Endothelial cell of hepatic sinusoid (primary cell): ENCODE measurements at regions not wholly inside any gene's neighbourhood (a gene's known extent, or its start where the extent isn't known, plus 50 kb on each side); places are given as distances from the start of the nearest gene placed in this dataset.

Experiments used
- in situ Hi-C: cut with HindIII; loops from 2 replicates; pipeline ENCODE4 v1.10.0; 2017; ENCODE audit warnings: low sequenced_read_pairs

DNA sequence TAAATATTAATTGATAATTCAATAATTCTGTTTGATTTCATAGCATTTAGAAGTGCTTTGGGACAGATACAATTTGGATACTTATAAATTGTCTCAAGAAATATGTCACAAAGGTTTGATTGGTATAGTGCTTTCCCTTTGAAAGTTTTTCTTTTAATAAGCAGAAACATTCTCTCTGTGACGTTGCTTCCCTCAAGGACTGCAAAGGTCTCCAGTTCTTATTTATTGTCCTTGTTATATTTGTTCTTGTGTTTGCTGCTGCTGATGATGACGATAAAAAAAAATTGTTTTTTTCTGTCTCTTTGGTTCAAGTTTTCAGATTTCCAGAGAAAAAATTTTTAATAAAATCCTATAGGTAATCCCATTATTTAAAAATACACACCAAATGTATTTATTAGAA, 176.3 kb upstream of the CLEC14A start:
- in situ Hi-C loops = no loop called here

DNA sequence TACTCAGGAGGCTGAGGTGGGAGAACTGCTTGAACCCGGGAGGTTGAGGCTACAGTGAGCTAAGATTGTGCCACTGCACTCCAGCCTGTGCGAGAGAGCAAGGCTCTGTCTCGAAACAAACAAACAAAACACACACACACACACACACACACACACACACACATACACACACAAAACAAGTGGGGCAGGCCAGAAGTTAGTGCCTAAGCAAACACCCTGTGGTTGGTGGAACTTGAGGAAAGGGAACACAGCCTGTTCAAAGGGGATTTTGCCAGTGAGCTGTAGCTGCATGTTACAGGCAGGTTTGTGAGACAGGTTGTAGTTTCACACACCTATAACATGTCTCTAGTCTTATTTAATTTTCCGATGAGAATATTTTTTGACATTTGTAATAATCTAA, 175.3 kb upstream of the CLEC14A start:
- in situ Hi-C loops = no loop called here

DNA sequence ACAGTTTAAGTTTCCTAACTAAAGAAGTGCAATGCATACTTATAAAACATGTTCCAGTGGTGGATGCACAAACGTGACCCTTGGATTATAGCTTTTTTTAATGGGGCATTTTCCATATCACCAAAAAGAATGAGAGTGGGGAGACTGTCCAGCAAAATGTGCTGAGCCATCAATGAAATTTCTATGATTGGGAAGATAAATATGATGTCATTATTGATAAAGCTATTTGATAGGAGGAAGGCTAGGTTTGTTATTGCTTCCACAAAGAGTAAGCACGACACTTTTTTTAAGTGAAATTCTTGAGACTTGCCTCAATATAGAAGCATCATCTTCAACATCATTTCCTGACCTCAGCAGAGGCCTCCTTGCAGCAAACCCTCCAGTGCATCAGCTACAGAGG, 174.6 kb upstream of the CLEC14A start:
- in situ Hi-C loops = no loop called here

DNA sequence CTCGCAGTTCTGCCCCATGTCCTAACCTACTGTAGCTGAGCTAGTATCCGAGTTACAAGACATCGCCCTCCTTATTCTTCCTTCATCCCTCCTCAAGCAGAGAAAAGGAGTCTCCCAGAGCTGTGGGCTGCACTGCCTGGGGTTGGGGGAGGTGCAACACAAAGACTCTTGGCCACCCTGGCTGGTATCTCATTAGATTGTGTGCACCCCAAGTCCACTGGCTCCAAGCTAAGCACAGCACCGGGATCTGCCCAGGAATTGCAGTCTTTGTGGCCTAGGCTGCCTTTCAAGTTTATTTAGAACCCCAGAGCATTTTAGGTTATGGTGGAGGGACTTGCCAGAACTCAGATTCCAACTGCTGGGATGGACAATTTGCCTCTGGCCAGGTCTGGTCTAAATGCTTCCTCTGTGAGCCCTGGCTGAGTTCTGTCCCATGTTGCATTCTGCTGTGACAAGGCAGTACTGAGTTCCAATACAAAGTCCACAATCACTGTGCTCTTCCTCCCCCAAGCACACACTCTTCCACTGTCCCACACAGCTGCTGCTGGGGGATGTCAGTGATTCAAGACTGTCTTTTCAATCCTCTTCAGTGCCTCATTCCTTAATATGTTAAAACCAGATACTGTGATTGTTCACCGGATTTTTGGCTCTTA, 169.6 kb upstream of the CLEC14A start:
- in situ Hi-C loops = no loop called here

DNA sequence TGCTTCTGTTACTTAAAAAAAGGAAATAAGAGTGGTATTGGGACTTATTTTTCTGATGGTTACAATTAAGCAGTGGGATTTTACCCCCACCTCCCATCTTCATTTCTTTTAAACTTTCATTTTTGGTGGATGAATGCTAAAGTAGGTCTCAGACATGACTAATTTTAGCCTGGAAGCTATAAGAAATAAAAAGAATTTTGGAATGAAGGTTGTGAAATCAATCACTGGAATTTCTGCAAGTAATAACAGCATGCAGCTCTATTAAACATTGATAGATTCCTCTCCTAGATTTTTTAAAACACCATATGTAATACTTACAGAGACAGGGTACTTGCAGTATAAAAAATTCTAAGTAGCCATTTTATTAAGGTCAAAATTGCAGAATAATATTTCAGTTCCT, 164.2 kb upstream of the CLEC14A start:
- in situ Hi-C loops = no loop called here

DNA sequence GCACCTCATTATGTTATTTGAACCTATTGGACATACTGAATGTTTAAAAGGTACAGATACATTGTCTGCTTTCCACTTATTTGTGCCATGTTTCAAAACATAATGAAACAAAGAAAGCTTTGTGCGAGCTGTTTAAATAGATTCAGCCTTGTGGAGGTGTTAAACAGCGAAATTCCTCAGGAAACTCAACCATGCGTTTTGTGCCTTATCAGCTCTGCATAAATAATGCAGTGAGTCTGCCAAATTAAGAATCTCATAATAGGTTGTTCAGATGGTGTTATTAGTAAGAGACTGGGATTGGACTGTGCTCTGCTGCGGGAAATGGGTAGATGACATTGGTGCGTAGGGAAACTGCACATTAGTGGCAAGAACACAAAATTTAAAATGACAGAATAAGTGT, 163.7 kb upstream of the CLEC14A start:
- in situ Hi-C loops = no loop called here

DNA sequence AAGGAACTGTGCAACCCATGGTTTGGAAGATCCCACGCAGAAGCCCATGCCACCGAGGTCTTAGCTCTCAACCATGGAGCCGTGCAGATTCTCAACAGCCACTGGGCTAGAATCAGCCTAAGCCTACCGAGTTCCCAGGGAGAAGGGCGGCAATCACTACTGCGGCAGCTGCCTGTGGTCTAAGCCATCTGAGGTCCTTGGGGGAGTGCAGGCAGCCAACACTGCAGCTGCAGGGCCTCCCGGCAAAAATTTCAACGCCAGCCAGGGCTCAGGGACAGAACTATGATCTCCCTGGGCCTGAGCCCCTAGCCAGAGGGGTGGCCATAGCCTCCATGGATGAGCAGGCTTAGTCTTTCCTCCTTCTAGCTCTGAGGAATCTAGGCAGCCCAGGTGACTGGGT, 156.8 kb upstream of the CLEC14A start:
- in situ Hi-C loops = no loop called here

DNA sequence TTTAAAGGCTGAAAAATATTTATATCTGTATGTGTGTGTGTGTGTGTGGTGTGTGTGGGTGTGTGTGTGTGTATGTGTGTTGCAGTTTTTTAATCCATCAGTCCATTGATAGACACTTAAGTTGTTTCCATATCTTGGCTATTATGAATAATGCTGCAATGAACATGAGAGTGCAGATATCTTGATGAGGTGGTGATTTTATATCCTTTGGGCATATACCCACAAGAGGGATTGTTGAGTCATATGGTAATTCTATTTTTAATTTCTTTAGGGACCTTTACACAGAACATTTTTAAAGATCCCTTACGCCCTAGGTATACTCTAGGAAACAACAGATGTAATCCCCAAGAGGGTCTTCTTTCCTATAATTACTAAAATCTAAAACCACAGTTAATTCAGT, 154.5 kb upstream of the CLEC14A start:
- in situ Hi-C loops = no loop called here

DNA sequence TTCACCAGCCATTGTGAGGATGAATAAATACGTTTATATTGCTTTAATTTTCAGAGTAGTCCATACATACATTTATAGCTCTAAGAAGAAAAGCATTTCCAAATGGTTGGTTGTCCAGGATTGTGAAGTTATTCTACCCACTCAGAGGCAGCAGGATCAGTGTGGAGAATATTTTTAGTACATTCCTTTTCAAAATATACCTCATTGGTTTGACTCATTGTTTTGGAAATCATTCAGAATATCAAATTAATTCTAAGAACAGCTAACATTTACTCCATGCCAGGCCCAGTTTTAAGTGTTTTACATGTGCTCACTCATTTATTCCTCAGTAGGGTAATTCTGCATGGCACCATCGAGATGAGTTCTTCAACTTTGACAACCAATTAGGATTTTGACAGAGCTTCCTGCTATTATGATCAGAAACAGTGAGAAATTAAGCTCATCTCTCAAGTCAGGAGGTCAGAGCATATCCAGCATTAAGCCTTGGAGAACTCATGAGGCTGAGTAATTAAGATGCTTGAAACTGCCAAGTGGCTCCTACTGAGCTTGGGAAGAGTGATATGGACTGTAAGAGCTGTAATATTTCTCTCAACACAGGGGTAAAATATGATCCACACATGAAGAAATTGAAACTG, 153.3 kb upstream of the CLEC14A start:
- in situ Hi-C loops = no loop called here

DNA sequence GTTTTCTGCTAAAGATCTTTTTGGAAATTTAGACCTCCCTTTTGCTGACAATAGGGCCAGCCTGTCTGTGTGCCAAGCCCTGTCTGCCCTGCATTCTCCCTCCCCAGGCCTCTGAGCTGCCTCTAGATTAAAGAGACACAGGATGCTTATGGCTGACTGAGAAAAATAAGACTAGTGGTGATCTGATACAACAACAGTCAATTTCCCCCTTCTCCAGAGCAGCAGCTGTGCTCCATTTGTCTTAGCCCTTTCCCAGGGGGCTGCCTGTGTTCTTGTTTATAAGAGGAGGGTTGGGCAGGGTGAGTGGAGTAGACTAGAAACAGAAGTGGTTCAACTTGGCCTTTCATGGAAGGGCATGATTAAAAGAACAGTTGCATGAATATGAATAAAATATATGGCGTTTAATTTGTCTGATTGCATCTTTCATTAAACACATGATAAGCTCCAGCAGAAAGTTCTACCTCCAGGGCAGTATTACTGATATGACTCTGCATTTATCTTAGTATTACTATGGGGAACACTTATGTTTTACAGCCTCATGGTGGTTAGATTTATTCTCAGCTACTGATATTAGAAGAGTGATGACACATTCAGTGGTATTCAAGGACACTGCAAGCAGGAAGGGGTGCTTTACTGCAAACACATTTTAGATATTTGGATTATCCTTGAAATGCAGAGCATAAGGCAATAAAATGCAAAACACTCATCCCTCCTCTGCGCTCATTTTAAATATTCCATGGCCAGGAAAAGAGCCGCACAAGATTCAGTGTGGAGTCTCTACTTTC, 150.2 kb upstream of the CLEC14A start:
- in situ Hi-C loops = no loop called here

DNA sequence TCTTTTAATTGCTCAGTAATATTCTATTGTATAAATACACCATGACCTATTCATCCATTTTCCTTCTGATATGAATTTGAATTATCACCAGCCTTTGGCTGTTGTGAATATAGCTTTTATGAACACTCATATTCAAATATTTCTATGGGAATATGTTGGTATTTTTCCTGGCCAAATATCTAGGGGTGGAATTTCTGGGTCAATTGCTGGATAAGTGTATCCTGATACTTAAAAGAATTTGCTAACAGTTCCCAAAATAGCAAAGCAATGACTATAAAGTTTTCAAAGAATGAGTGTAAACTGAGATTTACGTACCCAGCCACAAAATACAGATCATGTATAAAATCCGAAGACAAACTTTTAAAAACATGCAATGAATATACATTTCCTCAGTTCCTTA, 148.7 kb upstream of the CLEC14A start:
- in situ Hi-C loops = no loop called here

DNA sequence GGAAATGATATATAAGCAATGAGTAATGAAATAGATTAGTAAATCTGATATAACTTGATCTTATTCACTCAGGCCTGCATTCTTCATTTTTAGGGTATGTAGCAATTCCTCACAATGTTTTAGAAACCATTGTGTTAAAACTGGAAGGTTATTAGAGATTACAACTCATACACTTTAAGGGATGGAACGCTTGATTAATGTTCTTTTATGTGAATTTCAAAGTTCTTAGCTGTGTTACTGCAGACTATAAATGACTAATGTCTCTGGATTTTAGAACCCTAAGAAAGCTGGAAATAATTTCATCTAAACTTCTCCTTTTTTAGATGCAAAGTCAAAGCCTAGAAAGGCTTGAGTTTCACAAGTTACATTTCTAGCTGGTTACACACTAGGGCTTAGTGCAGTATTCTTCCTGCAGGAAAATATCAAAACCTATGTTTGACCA, 148.2 kb upstream of the CLEC14A start:
- in situ Hi-C loops = no loop called here

DNA sequence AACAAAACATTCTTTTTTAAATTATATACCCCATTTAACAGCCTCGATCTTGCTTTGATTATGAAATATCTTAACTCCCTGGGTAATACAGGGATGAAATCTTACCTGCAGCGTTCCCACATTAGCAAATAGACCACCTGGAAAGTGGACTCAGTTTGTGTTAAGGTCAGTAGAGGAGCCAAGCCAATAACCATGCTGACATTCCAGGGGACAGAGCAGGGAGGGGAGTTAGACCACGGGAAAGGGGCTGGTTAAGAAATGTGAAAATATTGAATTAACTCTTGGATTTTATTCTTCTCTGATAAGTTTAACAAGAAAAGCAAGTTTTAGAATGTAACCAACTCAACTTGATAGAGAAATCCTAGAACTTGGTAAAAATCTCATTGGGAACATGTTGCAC, 144.9 kb upstream of the CLEC14A start:
- in situ Hi-C loops = no loop called here

DNA sequence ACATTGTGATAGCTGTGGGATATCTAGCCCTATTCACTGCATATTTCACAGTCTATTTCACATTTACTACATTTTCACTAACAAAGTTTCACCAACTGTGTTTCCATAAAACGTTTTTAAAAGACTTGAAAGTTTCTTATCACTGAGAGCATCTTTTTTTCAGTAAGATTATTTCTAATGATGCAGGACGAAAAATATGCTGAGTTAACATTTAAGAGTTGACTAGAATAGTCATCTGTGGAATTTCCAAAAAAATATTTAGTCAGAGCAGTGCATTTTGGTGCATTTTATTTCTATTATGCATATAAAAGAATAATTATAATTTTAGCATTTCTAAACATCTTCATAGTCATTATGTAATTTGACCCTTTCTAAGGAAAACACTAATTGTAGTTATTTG, 143.8 kb upstream of the CLEC14A start:
- in situ Hi-C loops = no loop called here

DNA sequence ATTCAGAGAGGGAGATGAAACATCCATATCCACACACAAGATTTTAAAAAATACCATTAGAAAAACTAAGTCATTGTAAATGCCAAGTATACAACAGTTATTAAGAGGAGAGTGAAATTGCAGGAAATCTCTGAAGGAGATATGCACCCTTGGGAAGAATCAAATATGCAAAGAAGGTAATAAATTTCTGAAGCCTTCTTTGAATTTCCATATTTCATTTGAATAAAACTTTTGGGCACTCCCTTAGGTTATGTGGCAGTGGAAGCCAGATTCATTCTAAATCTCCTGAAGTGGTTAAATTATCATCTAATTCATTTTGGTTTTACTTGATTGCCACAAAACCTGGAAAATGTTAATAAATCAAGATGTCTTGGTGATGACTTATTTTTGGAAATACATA, 138.9 kb upstream of the CLEC14A start:
- in situ Hi-C loops = no loop called here

DNA sequence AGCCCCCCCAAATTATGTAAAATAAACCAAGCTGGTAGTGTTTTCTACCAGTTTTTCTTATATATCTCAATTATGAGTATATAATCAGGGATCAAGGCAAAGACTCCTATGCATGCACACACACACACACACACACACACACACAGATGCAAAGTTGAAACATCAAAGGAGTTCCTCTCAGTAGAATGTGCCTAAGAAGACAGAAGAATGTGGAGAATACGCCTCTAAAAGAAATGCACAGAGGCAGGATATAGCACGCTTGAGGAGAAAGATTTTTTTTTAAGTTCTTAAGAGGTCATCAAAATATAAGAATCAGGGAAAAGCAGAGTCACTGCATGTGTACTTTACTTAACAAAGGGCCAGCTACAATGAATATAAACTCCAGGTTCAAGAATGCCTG, 138.2 kb upstream of the CLEC14A start:
- in situ Hi-C loops = no loop called here

DNA sequence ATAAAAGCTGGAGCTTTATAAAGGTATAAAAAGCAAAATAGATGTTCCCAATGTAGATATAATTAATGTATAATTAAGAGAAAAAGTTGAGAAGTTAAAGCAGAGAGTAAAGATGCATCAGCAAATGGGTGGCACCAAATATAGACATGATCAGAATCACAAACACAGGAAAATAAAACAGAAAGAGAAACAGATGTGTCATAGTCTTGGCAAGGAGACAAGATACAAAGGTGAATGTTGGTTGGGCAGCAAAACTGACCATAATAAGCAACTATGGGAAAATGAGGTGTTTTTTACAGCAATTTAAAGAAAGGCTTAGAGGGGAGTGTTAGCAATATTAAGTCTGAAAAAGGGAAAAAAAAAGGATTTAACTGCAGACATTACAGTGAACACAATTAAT, 135.4 kb upstream of the CLEC14A start:
- in situ Hi-C loops = no loop called here

DNA sequence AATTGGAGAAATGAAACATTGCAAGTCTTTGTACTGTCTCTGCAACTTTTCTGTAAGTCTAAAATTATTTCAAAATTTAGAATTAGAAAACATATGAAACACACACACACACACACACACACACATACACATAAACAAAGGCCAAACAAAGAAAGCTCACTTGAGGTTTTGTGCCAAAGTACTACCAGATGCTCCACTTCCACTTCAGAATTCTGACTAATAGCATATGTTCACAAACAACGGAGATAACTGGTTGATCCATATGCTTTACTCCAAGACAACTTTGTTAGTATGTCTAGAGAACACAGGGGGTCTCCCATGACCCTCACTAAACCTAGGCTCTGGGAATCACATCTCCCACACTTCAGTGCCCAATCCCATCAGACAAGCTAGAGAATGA, 133.8 kb upstream of the CLEC14A start:
- in situ Hi-C loops = no loop called here

DNA sequence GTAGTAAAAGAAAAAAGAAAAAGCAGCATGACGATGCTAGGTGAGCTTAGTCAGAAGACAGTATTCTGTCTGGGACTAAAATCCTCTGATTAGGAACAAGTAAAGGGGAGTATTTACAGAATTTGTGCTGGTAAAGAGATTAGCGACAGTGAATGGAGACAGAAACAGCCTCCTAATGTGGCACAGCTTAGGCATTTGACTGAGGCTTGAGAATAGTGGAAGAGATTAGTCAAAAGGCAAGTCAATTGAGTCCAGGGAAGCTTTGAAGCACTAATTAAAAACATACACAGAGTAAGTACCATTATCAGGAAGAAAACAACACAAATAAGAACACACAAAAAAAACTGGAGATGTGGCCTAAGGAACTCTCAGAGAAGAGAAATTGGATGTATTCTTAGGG, 131.9 kb upstream of the CLEC14A start:
- in situ Hi-C loops = no loop called here

DNA sequence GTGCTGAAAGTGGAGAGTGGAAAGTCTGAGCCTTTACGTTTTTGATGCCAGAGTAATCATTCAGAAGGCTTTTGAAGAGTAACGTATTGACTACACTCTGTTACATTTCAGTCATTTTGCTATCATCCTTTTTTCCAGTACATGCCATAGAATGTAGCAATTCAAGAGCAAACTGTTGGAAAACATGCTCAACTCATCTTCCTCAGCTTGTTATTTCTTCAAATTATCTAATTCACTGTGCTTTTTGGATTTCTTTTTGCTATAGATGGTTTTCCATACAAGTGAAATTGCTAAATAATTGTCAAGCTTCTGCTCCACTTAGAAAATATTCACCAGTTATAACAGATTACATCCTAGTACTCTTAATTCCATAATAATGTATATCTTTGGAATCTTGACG, 129.9 kb upstream of the CLEC14A start:
- in situ Hi-C loops = no loop called here

DNA sequence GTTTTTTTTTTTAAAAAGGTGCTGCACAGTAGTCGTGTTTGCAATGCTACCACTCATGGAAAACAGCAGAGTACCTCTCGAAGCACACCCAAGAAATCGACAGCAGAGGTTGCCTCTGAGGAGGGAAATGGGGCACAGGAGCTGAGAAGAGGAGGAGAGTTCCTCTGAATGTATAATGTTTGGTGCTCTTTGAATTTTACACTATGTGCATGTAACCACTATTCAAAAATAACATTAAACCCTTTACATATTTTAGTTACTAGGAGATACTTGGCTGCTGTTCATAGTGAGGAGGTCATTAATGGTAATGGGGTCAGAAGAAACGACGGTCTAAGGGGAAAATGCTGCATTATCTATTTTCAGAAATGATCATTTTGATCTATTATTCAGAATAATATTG, 129.4 kb upstream of the CLEC14A start:
- in situ Hi-C loops = no loop called here

DNA sequence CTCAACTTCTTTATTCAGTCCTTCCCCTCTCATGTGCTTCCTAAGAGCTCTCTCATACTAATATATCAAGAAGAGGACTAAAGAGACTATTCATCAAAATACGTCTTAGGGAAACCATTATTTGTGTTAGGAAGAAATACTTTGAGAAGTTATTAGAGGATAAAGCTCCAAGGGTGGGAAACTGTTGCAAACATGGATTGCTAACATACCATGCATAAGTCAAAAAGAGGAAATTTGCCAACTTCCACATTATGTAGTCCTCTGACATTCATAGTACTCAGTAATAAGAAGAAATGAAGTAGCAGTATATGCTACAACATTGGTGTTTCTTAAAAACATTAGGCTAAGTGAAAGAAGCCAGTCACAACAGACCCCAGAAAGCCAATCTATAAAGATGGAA, 128.8 kb upstream of the CLEC14A start:
- in situ Hi-C loops = no loop called here
